SK-N-SH (cell line): ENCODE measurements at regions not wholly inside any gene's neighbourhood (a gene's known extent, or its start where the extent isn't known, plus 50 kb on each side); places are given as distances from the start of the nearest gene placed in this dataset.
"Not testable (repeated sequence)": the region's sequence is repeated elsewhere in the genome, so short reads cannot be mapped to it uniquely, and the experiment has no call there.

Experiments used
- CHD2 ChIP-seq: fragments of 150-350 bp; IDR thresholded peaks from 2 replicates; pipeline ENCODE4 v1.6.1; 2018; ENCODE audit warnings: low read length; ENCODE audit not compliant: partially characterized antibody
- CTCF ChIP-seq: fragments of 200-600 bp; sonication (generic); IDR thresholded peaks from 2 replicates; pipeline ENCODE4 v1.6.1; 2017; ENCODE audit warnings: antibody characterized with exemption, mild to moderate bottlenecking, moderate library complexity
- ELF1 ChIP-seq: IDR thresholded peaks from 2 replicates; pipeline ENCODE4 v1.4.0; 2012
- EP300 ChIP-seq, 2 experiments: IDR thresholded peaks; 2 replicates each; pipeline versions ENCODE4 v1.4.0 to v1.6.1; 2012; ENCODE audit warnings: borderline replicate concordance in 1 of 2, low read depth in 1 of 2, low read length in 1 of 2
- EZH2phosphoT487 ChIP-seq: fragments of 200-600 bp; sonication (generic); IDR thresholded peaks from 2 replicates; pipeline ENCODE4 v1.6.1; 2017; ENCODE audit warnings: low read depth, mixed run types, mild to moderate bottlenecking, antibody characterized with exemption, moderate library complexity, borderline replicate concordance
- FOSL2 ChIP-seq: IDR thresholded peaks from 2 replicates; pipeline ENCODE4 v1.4.0; 2012; ENCODE audit warnings: low read depth, mild to moderate bottlenecking, moderate library complexity, borderline replicate concordance
- MXI1 ChIP-seq: IDR thresholded peaks from 2 replicates; pipeline ENCODE4 v1.6.1; 2012; ENCODE audit warnings: mild to moderate bottlenecking, low read depth, low read length, improper control_type of control experiment
- NRF1 ChIP-seq: IDR thresholded peaks from 2 replicates; pipeline ENCODE4 v1.6.1; 2012; ENCODE audit warnings: low read depth, mild to moderate bottlenecking, low read length
- POLR2AphosphoS5 ChIP-seq: IDR thresholded peaks from 2 replicates; pipeline ENCODE4 v1.6.1; 2012; ENCODE audit warnings: low read depth, low read length
- REST ChIP-seq: IDR thresholded peaks from 2 replicates; pipeline ENCODE4 v1.6.1; 2012; ENCODE audit warnings: mild to moderate bottlenecking, low read depth, low read length, moderate library complexity
- TCF12 ChIP-seq: IDR thresholded peaks from 2 replicates; pipeline ENCODE4 v1.4.0; 2012
- USF2 ChIP-seq: fragments of 150-350 bp; IDR thresholded peaks from 2 replicates; pipeline ENCODE4 v1.6.1; 2017; ENCODE audit warnings: antibody characterized with exemption, low read length, low read depth, borderline replicate concordance

- not testable (repeated sequence) for TF ChIP-seq NRF1; USF2; EP300 (IDR thresholded peaks at IDR 0.05; ENCODE audit: borderline replicate concordance in 1 of 2, low read depth in 1 of 2, low read length in 1 of 2); ELF1; CTCF; EZH2phosphoT487; POLR2AphosphoS5; TCF12; MXI1; CHD2; FOSL2; REST
These were observed 383.1 kb upstream of the MBL2 start for GRCh38 chr10:53155674-53156073.
